ENCODE measurements at regions not wholly inside any gene's neighbourhood (a gene's known extent, or its start where the extent isn't known, plus 50 kb on each side); places are given as distances from the start of the nearest gene placed in this dataset.
"Not testable (repeated sequence)": the region's sequence is repeated elsewhere in the genome, so short reads cannot be mapped to it uniquely, and the experiment has no call there.

DNA sequence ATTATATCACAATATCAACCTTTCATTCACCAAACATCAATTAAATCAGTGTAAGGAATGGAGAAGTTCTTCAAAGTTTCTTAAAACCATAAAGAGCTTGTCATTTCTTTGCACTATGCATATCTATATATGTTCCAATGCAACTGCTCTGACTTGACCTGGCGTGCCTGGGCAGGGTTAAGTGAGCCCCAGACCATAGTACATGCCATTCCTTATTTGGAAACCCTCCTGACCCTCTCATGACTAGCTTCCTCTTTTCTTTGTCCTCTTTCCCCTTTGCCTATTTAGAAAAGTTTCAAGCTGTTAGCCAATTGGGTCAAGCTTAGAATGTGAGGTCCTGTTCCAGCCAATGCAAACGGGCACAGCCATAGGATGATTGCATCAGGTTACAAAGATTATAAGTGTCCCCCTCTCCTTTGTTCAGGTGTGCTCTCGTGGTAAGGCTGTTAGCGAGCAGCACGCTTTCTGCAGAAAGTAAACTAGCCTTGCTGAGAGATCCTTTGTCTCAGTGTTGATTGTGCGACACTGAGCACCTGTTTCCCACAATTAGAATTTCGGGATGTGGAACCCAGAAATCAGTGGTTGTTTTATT, 78.2 kb upstream of the UXS1 start:
- DNase-seq (ENCODE audit: missing footprints) (no peak), ATAC-seq (no peak)
- intact Hi-C loops (cut with DNase I): no loop called here

GRCh38 chr2:106270471-106270891, 76.4 kb upstream of the UXS1 start:
- DNase-seq (ENCODE audit: missing footprints) (no peak), ATAC-seq (peak; percentile 73)
- intact Hi-C loops (cut with DNase I): no loop called here

- DNase-seq (ENCODE audit: missing footprints): peak; percentile 84
- intact Hi-C loops (cut with DNase I): no loop called here
- ATAC-seq: peak; percentile 92
These were observed 75.6 kb upstream of the UXS1 start for GRCh38 chr2:106269591-106270291.

DNA sequence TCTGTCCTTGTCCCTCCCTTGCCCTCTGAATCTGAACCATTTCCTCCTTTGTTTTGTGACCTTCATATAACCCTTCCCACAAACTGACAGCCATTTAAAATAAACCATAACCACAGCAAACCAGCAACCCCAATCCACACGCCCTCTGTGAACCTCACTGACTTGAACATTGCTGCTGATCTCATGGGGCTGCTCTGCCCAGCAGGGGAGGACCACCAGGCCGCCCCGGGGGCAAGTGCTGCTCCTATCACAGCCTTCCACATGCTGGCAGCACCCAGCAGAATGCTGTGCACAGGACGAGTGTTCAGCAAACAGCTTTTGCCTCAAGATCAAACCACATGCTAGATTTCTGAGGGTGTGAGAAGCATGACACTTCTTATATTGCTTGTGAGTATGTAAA, 73.9 kb upstream of the UXS1 start:
- DNase-seq (ENCODE audit: missing footprints) (no peak), ATAC-seq (no peak)
- intact Hi-C loops (cut with DNase I): no loop called here

GRCh38 chr2:106261871-106262321, 67.8 kb upstream of the UXS1 start:
- ATAC-seq (no peak), DNase-seq (ENCODE audit: missing footprints) (no peak)
- intact Hi-C loops (cut with DNase I): no loop called here

- DNase-seq (ENCODE audit: missing footprints); intact Hi-C loops (cut with DNase I); ATAC-seq: not testable (repeated sequence)
These were observed 64.8 kb upstream of the UXS1 start for GRCh38 chr2:106258859-106259258.

- no peak for DNase-seq (ENCODE audit: missing footprints)
- no peak for ATAC-seq
- intact Hi-C loops (cut with DNase I): no loop called here
These were observed 63.7 kb upstream of the UXS1 start for GRCh38 chr2:106257830-106258229.

- intact Hi-C loops (cut with DNase I): no loop called here
- DNase-seq (ENCODE audit: missing footprints): no peak
- ATAC-seq: no peak
These were observed 63.0 kb upstream of the UXS1 start for GRCh38 chr2:106257135-106257534.

- intact Hi-C loops (cut with DNase I); DNase-seq (ENCODE audit: missing footprints); ATAC-seq: not testable (repeated sequence)
These were observed 55.2 kb upstream of the UXS1 start for GRCh38 chr2:106249157-106249828.

GRCh38 chr2:106248548-106249151, 54.5 kb upstream of the UXS1 start:
- intact Hi-C loops (cut with DNase I); DNase-seq (ENCODE audit: missing footprints): not testable (repeated sequence)

More at GRCh38 chr2:106248548-106249151, 54.5 kb upstream of the UXS1 start:
- ATAC-seq: peak; percentile 81

Data from Right ventricle myocardium inferior (tissue), 1 donor.